Neural progenitor cell (in vitro differentiated cells): ENCODE measurements at regions not wholly inside any gene's neighbourhood (a gene's known extent, or its start where the extent isn't known, plus 50 kb on each side); places are given as distances from the start of the nearest gene placed in this dataset.

Experiments used
- EZH2 ChIP-seq: fragments of 200-600 bp; sonication (generic); IDR thresholded peaks from 2 replicates; pipeline ENCODE4 v1.6.1; 2017; ENCODE audit warnings: antibody characterized with exemption, mild to moderate bottlenecking, moderate library complexity
- EZH2phosphoT487 ChIP-seq: fragments of 200-600 bp; sonication (generic); IDR thresholded peaks from 2 replicates; pipeline ENCODE4 v1.6.1; 2017; ENCODE audit warnings: antibody characterized with exemption
- TF ChIP-seq, protein P1 (sequence below): fragments of 200-600 bp; sonication (generic); IDR thresholded peaks from 2 replicates; pipeline ENCODE4 v1.5.1; 2017; ENCODE audit warnings: antibody characterized with exemption, mild to moderate bottlenecking

DNA sequence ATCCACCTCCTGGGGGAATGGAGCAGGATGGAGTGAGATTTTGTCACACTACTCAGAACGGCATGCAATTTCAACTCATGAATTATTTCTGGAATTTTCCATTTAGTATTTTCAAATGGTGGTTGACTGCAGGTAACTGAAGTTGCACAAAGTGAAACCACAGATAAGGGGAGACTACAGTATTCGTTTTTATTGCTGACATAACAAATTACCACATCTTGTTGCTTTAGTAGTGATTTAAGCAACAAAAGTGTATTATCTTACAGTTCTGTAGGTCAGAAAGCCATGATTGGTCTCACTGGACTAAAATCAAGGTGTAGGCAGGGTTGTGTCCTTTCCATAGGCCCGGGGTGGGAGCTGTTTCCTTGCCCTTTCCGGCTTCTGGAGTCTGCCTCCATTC is 133.4 kb upstream of the B3GAT2 start:
- TF ChIP-seq, protein P1, sequence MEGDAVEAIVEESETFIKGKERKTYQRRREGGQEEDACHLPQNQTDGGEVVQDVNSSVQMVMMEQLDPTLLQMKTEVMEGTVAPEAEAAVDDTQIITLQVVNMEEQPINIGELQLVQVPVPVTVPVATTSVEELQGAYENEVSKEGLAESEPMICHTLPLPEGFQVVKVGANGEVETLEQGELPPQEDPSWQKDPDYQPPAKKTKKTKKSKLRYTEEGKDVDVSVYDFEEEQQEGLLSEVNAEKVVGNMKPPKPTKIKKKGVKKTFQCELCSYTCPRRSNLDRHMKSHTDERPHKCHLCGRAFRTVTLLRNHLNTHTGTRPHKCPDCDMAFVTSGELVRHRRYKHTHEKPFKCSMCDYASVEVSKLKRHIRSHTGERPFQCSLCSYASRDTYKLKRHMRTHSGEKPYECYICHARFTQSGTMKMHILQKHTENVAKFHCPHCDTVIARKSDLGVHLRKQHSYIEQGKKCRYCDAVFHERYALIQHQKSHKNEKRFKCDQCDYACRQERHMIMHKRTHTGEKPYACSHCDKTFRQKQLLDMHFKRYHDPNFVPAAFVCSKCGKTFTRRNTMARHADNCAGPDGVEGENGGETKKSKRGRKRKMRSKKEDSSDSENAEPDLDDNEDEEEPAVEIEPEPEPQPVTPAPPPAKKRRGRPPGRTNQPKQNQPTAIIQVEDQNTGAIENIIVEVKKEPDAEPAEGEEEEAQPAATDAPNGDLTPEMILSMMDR, result no peak
- TF ChIP-seq EZH2phosphoT487 (no peak), EZH2 (no peak)
